Stimulated activated naive CD8-positive, alpha-beta T cell treated with anti-CD3 and anti-CD28 coated beads, Interleukin-15, Interleukin-2, amounts not matched to agents 100 ng/mL and 50 ng/mL, for 24 hours (primary cell): ENCODE measurements at regions not wholly inside any gene's neighbourhood (a gene's known extent, or its start where the extent isn't known, plus 50 kb on each side); places are given as distances from the start of the nearest gene placed in this dataset.
"Not testable (repeated sequence)": the region's sequence is repeated elsewhere in the genome, so short reads cannot be mapped to it uniquely, and the experiment has no call there.

Experiments
- H3K27ac Mint-ChIP-seq: one replicate; pipeline ENCODE4 v1.8.0; 2021; ENCODE audit warnings: mild to moderate bottlenecking, mixed read lengths
- H3K27me3 Mint-ChIP-seq: one replicate; pipeline ENCODE4 v1.8.0; 2021; ENCODE audit warnings: mixed read lengths
- H3K36me3 Mint-ChIP-seq: one replicate; pipeline ENCODE4 v1.8.0; 2021; ENCODE audit warnings: low read depth, mixed read lengths
- H3K4me1 Mint-ChIP-seq: one replicate; pipeline ENCODE4 v1.8.0; 2021; ENCODE audit warnings: low read depth, mixed read lengths
- H3K4me3 Mint-ChIP-seq: one replicate; pipeline ENCODE4 v1.8.0; 2021; ENCODE audit warnings: mild to moderate bottlenecking, mixed read lengths
- H3K9me3 Mint-ChIP-seq: one replicate; pipeline ENCODE4 v1.8.0; 2021; ENCODE audit warnings: mixed read lengths

DNA sequence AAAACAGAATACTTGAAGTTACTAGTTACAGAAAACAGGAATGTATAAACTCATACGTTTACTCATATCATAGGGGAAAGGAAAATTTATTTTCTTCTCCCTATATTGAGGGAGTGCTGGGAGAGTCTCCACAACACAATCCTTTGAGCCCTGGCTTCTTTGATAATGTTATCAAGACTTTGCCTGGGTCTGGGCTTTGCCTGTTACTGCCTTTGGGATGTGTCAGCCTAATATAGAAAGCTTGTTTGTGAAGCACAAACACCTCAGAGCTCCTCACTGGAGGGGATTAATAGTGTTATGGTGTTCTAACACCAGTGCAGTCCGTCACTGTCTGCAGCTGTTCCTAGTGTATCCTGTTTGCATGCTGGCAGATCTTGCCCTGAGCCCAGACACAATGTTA is 107.8 kb downstream of the VCY start:
- Mint-ChIP-seq H3K27me3 (no peaks in the 10 kb centered on the region), H3K4me1 (no peaks in the 10 kb centered on the region), H3K4me3 (no peak overlapping the region), H3K9me3 (no peaks in the 10 kb centered on the region), H3K27ac (no peak overlapping the region), H3K36me3 (peaks cover 4% of the 10 kb centered on the region)

DNA sequence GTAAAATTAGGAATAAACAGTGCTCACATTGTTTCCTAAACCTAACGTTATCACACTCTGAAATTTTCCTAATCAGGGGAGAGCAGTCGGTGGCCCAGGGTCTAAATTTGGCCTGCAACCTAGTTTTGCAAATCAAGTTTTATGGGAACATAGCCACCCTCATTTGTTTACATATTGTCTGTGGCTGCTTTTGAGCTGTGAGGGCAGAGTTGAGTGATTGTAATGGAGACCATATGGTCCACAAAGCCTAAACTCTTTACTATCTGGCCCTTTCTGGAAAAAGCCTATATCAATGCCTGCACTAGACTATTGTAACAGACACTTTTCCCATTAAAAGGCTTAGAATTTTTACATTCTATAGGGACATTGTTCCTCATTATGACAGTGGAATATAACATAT is 105.2 kb downstream of the VCY start:
- Mint-ChIP-seq H3K36me3 (peaks cover 4% of the 10 kb centered on the region), H3K4me3 (no peak overlapping the region), H3K27ac (no peak overlapping the region), H3K27me3 (no peaks in the 10 kb centered on the region), H3K9me3 (no peaks in the 10 kb centered on the region), H3K4me1 (no peaks in the 10 kb centered on the region)

DNA sequence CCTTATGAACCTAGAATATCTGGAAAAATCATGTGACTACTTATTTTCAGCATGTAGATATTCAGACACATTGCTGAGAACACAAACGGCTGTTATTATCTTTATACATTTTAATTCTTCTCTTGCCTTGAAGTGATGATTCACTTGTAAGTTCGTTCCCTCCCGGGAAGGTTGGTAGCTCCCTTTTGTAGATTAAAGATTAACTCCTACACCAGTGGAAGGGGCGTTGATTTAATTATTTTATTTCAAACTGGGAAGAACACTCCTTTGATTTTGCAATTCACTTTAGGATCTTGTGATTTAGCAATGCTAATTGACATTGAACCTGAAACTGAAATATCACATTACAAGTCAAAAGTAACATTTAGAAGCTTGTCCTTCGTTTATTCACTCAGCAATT is 103.4 kb downstream of the VCY start:
- H3K36me3 Mint-ChIP-seq = no peaks in the 10 kb centered on the region
- H3K27ac Mint-ChIP-seq = no peak overlapping the region
- H3K4me3 Mint-ChIP-seq = no peak overlapping the region
- H3K9me3 Mint-ChIP-seq = no peaks in the 10 kb centered on the region
- H3K27me3 Mint-ChIP-seq = no peaks in the 10 kb centered on the region
- no peaks in the 10 kb centered on the region for H3K4me1 Mint-ChIP-seq

DNA sequence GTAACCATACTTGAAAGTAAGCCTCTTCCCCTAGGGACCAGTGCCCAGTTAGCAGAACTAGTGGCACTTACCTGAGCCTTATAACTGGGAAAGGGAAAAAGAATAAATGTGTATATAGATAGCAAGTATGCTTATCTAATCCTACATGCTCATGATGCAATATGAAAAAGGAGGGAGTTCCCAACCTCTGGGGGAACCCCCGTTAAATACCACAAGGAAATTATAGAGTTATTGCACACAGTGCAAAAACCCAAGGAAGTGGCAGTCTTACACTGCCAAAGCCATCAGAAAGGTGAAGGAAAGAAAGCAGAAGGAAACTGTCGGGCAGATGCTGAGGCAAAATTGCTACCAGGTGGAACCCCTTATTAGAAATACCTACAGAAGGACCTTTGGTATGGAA is 92.2 kb downstream of the VCY start:
- Mint-ChIP-seq H3K27ac (peak overlapping the region; percentile 26), H3K36me3 (peaks cover 16% of the 10 kb centered on the region)
- not testable (repeated sequence) for H3K9me3 Mint-ChIP-seq, H3K27me3 Mint-ChIP-seq, H3K4me3 Mint-ChIP-seq, H3K4me1 Mint-ChIP-seq

DNA sequence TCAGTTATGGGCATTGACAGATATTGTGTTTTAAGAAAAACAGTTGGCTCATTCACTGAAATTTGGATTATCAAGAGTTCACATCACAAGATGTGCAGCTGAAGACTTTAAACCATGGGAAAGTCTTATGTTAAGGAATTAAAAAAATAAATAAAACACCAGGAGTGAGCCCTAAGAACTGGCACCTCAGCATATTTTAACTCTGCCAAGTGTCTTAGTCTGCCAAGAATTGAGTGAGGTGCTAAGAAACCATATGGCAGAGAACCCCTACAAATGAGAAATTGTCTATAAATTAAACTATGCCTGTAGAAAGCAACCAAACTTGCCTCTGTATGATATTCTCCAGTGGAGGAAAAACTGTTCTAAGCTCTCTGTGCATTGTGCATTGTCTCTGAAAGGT is 78.5 kb downstream of the VCY start:
- Mint-ChIP-seq H3K4me1 (no peaks in the 10 kb centered on the region), H3K27ac (no peak overlapping the region), H3K9me3 (no peaks in the 10 kb centered on the region), H3K27me3 (no peaks in the 10 kb centered on the region), H3K4me3 (no peak overlapping the region), H3K36me3 (no peaks in the 10 kb centered on the region)

DNA sequence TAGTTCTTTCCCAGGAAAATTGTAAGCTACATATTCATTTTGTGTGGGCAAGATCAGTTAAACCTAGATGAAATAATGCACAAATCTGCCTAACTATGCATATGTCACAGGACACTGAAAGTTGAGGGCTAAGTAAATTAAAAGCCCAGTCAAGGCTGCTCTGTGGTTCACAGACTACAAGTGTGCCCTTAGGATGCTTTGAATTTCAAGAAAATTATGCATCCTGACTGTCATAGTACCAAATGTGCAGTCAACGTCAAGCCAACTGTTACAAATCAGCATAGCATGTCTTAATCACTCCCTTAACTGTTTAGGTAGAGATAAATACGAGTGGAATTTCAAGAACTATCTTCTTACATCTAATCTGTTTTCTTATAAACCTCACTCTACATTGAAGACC is 55.8 kb downstream of the VCY start:
- H3K4me1 Mint-ChIP-seq, H3K36me3 Mint-ChIP-seq, H3K9me3 Mint-ChIP-seq, H3K27ac Mint-ChIP-seq, H3K4me3 Mint-ChIP-seq, H3K27me3 Mint-ChIP-seq: not testable (repeated sequence)
